ENCODE measurements at regions not wholly inside any gene's neighbourhood (a gene's known extent, or its start where the extent isn't known, plus 50 kb on each side); places are given as distances from the start of the nearest gene placed in this dataset.

GRCh38 chr4:179583221-179583620 lies 2141.0 kb upstream of the AGA start:
- H3K9me3 ChIP-seq: no peaks in the 10 kb centered on the region
- WGBS, 2 donors: 34 to 39% methylated on average over 4 of the region's 4 CpGs
- H3K4me3 ChIP-seq (replicated peaks in 1 of 3): no peak overlapping the region
- no peak for DNase-seq
- intact Hi-C loops (cut with DNase I): no loop called here
- no peaks in the 10 kb centered on the region for H3K27me3 ChIP-seq
- H3K36me3 ChIP-seq: no peaks in the 10 kb centered on the region
- H3K27ac ChIP-seq: no peak overlapping the region
- no peaks in the 10 kb centered on the region for H3K4me1 ChIP-seq
- TF ChIP-seq POLR2A (IDR thresholded peaks at IDR 0.05) (no peak), CTCF (IDR thresholded peaks at IDR 0.05) (no peak)

GRCh38 chr4:179584101-179584500 lies 2141.9 kb upstream of the AGA start:
- no peaks in the 10 kb centered on the region for H3K36me3 ChIP-seq

GRCh38 chr4:179585761-179586160 lies 2143.5 kb upstream of the AGA start:
- intact Hi-C loops (cut with DNase I): no loop called here

More at GRCh38 chr4:179584101-179584500, 2141.9 kb upstream of the AGA start:
- WGBS, 2 donors: 23 to 78% methylated on average over 7 of the region's 7 CpGs
- Histone ChIP-seq H3K27me3 (no peaks in the 10 kb centered on the region), H3K27ac (no peak overlapping the region), H3K4me1 (no peaks in the 10 kb centered on the region), H3K9me3 (no peaks in the 10 kb centered on the region), H3K4me3 (replicated peaks in 1 of 3) (no peak overlapping the region)
- intact Hi-C loops (cut with DNase I): no loop called here
- TF ChIP-seq POLR2A (IDR thresholded peaks at IDR 0.05) (no peak), CTCF (IDR thresholded peaks at IDR 0.05) (no peak)
- DNase-seq: no peak

GRCh38 chr4:179586460-179586859 lies 2144.2 kb upstream of the AGA start:
- Histone ChIP-seq H3K4me1 (no peaks in the 10 kb centered on the region), H3K27me3 (no peaks in the 10 kb centered on the region), H3K9me3 (no peaks in the 10 kb centered on the region), H3K27ac (no peak overlapping the region), H3K4me3 (replicated peaks in 1 of 3) (no peak overlapping the region), H3K36me3 (no peaks in the 10 kb centered on the region)
- 92% methylated on average over 8 of the region's 8 CpGs for WGBS, 2 donors
- intact Hi-C loops (cut with DNase I): no loop called here
- TF ChIP-seq POLR2A (IDR thresholded peaks at IDR 0.05) (no peak), CTCF (IDR thresholded peaks at IDR 0.05) (no peak)
- DNase-seq: no peak

More at GRCh38 chr4:179585761-179586160, 2143.5 kb upstream of the AGA start:
- no peak overlapping the region for H3K27ac ChIP-seq
- TF ChIP-seq CTCF (IDR thresholded peaks at IDR 0.05) (no peak), POLR2A (IDR thresholded peaks at IDR 0.05) (no peak)
- WGBS, 2 donors: 82 to 85% methylated on average over 3 of the region's 3 CpGs
- H3K9me3 ChIP-seq: no peaks in the 10 kb centered on the region
- H3K4me1 ChIP-seq: no peaks in the 10 kb centered on the region
- H3K4me3 ChIP-seq (replicated peaks in 1 of 3): no peak overlapping the region
- DNase-seq: no peak
- H3K27me3 ChIP-seq: no peaks in the 10 kb centered on the region
- no peaks in the 10 kb centered on the region for H3K36me3 ChIP-seq

- DNase-seq: no peak
- H3K36me3 ChIP-seq: no peaks in the 10 kb centered on the region
- H3K4me1 ChIP-seq: no peaks in the 10 kb centered on the region
- no peak overlapping the region for H3K4me3 ChIP-seq (replicated peaks in 1 of 3)
- 76 to 89% methylated on average over 6 of the region's 6 CpGs for WGBS, 2 donors
- TF ChIP-seq POLR2A (IDR thresholded peaks at IDR 0.05): no peak
- TF ChIP-seq CTCF (IDR thresholded peaks at IDR 0.05): no peak
- H3K27me3 ChIP-seq: no peaks in the 10 kb centered on the region
- no peak overlapping the region for H3K27ac ChIP-seq
- H3K9me3 ChIP-seq: no peaks in the 10 kb centered on the region
- intact Hi-C loops (cut with DNase I): no loop called here
Measured at GRCh38 chr4:179595671-179596410, 2153.6 kb upstream of the AGA start.
